Loucy (cell line): ENCODE measurements at regions not wholly inside any gene's neighbourhood (a gene's known extent, or its start where the extent isn't known, plus 50 kb on each side); places are given as distances from the start of the nearest gene placed in this dataset.

Experiments used
- H2AFZ ChIP-seq: fragments of 200-600 bp; sonication (generic); 2 replicates; pipeline ENCODE4 v1.6.0; 2016; ENCODE audit warnings: antibody characterized with exemption, mild to moderate bottlenecking, low read length, moderate library complexity
- H3F3A ChIP-seq: fragments of 200-600 bp; 2 replicates; pipeline ENCODE4 v1.6.0; 2016; ENCODE audit warnings: antibody characterized with exemption, low read depth, mild to moderate bottlenecking
- H3K27me3 ChIP-seq: fragments of 200-600 bp; sonication (generic); 2 replicates; pipeline ENCODE4 v1.6.1; 2014; ENCODE audit warnings: low read length, mild to moderate bottlenecking; ENCODE audit not compliant: insufficient read depth, poor library complexity, severe bottlenecking
- H3K36me3 ChIP-seq: fragments of 200-600 bp; sonication (generic); 2 replicates; pipeline ENCODE4 v1.6.1; 2016; ENCODE audit warnings: low read length; ENCODE audit not compliant: insufficient read depth
- H3K4me1 ChIP-seq: fragments of 200-600 bp; sonication (generic); 2 replicates; pipeline ENCODE4 v1.5.1; 2014; ENCODE audit warnings: low read length, mild to moderate bottlenecking; ENCODE audit not compliant: insufficient read depth, poor library complexity, severe bottlenecking
- H3K4me2 ChIP-seq: fragments of 200-600 bp; sonication (generic); 2 replicates; pipeline ENCODE4 v1.6.0; 2014; ENCODE audit warnings: antibody characterized with exemption, low read length, low read depth, mild to moderate bottlenecking; ENCODE audit not compliant: poor library complexity, severe bottlenecking
- H3K4me3 ChIP-seq: fragments of 200-600 bp; sonication (generic); 2 replicates; pipeline ENCODE4 v1.5.1; 2014; ENCODE audit warnings: low read length, mild to moderate bottlenecking, mixed read lengths; ENCODE audit not compliant: poor library complexity, severe bottlenecking
- H3K79me2 ChIP-seq: fragments of 200-600 bp; sonication (generic); 2 replicates; pipeline ENCODE4 v1.6.1; 2014; ENCODE audit warnings: low read length; ENCODE audit not compliant: insufficient read depth
- H3K9ac ChIP-seq: fragments of 200-600 bp; sonication (generic); 2 replicates; pipeline ENCODE4 v1.6.0; 2014; ENCODE audit warnings: mild to moderate bottlenecking, low read depth, low read length, moderate library complexity; ENCODE audit not compliant: poor library complexity, severe bottlenecking
- H3K9me2 ChIP-seq: fragments of 200-600 bp; sonication (generic); replicated peaks from 2 replicates; pipeline ENCODE4 v1.6.1; 2016; ENCODE audit warnings: low read depth, low read length, mixed read lengths
- H3K9me3 ChIP-seq: fragments of 200-600 bp; sonication (generic); 2 replicates; pipeline ENCODE4 v1.6.1; 2014; ENCODE audit warnings: mild to moderate bottlenecking, antibody characterized with exemption, low read length, low read depth; ENCODE audit not compliant: insufficient read depth
- H4K20me1 ChIP-seq: fragments of 200-600 bp; sonication (generic); 2 replicates; pipeline ENCODE4 v1.6.0; 2014; ENCODE audit warnings: antibody characterized with exemption, low read length, mild to moderate bottlenecking; ENCODE audit not compliant: insufficient read depth, poor library complexity, severe bottlenecking
- EZH2phosphoT487 ChIP-seq: fragments of 200-600 bp; IDR thresholded peaks from 2 replicates; pipeline ENCODE4 v1.6.1; 2018; ENCODE audit warnings: antibody characterized with exemption, mild to moderate bottlenecking, moderate library complexity, borderline replicate concordance
- TF ChIP-seq, protein P1 (sequence below): fragments of 200-600 bp; sonication (generic); conservative IDR thresholded peaks from 2 replicates; pipeline ENCODE4 v1.5.1; 2014; ENCODE audit warnings: mild to moderate bottlenecking, antibody characterized with exemption, low read length

DNA sequence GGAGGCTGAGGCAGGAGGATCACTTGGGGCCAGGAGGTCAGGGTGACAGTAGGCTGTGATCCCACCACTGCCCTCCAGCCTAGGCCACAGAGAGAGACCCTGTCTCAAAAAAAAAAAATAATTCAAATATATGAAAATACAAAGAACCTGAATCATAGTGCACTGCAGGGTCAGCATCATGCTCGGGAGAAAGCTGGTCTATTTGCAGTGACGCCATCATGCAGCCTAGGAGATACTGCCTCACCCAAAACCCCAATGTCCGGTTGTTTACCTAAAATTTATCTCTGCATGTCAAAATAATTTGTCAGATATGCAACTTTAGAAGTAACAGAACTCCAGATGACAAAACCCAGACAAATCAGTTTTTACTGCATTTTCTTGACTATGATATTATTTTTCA lies 61.5 kb upstream of the ALKAL2 start:
- H3K27me3 ChIP-seq: no peaks in the 10 kb centered on the region
- H3K9me3 ChIP-seq: no peaks in the 10 kb centered on the region
- H2AFZ ChIP-seq: no peak overlapping the region
- no peaks in the 10 kb centered on the region for H3K79me2 ChIP-seq
- no peaks in the 10 kb centered on the region for H3K4me1 ChIP-seq
- no peaks in the 10 kb centered on the region for H4K20me1 ChIP-seq
- no peak overlapping the region for H3K9ac ChIP-seq
- no peaks in the 10 kb centered on the region for H3K36me3 ChIP-seq
- H3K4me3 ChIP-seq: no peak overlapping the region
- TF ChIP-seq, protein P1, sequence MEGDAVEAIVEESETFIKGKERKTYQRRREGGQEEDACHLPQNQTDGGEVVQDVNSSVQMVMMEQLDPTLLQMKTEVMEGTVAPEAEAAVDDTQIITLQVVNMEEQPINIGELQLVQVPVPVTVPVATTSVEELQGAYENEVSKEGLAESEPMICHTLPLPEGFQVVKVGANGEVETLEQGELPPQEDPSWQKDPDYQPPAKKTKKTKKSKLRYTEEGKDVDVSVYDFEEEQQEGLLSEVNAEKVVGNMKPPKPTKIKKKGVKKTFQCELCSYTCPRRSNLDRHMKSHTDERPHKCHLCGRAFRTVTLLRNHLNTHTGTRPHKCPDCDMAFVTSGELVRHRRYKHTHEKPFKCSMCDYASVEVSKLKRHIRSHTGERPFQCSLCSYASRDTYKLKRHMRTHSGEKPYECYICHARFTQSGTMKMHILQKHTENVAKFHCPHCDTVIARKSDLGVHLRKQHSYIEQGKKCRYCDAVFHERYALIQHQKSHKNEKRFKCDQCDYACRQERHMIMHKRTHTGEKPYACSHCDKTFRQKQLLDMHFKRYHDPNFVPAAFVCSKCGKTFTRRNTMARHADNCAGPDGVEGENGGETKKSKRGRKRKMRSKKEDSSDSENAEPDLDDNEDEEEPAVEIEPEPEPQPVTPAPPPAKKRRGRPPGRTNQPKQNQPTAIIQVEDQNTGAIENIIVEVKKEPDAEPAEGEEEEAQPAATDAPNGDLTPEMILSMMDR: no peak
- no peaks in the 10 kb centered on the region for H3F3A ChIP-seq
- H3K4me2 ChIP-seq: no peak overlapping the region
- H3K9me2 ChIP-seq: no peaks in the 10 kb centered on the region

- no peaks in the 10 kb centered on the region for H3K4me1 ChIP-seq
- H3F3A ChIP-seq: no peaks in the 10 kb centered on the region
- no peak for TF ChIP-seq EZH2phosphoT487
- TF ChIP-seq, protein P1: no peak
- no peaks in the 10 kb centered on the region for H4K20me1 ChIP-seq
- H2AFZ ChIP-seq: no peak overlapping the region
- no peaks in the 10 kb centered on the region for H3K79me2 ChIP-seq
- H3K27me3 ChIP-seq: no peaks in the 10 kb centered on the region
- H3K4me3 ChIP-seq: no peak overlapping the region
- no peaks in the 10 kb centered on the region for H3K9me3 ChIP-seq
- no peaks in the 10 kb centered on the region for H3K9me2 ChIP-seq
- H3K9ac ChIP-seq: no peak overlapping the region
- H3K36me3 ChIP-seq: no peaks in the 10 kb centered on the region
- H3K4me2 ChIP-seq: no peak overlapping the region
Measured at GRCh38 chr2:348361-348916, 60.5 kb upstream of the ALKAL2 start.

GRCh38 chr2:344811-345210 lies 56.9 kb upstream of the ALKAL2 start:
- Histone ChIP-seq H3K4me3 (no peak overlapping the region), H4K20me1 (no peaks in the 10 kb centered on the region), H3K4me1 (no peaks in the 10 kb centered on the region), H3K9ac (no peak overlapping the region), H3K27me3 (no peaks in the 10 kb centered on the region), H3F3A (no peaks in the 10 kb centered on the region), H3K36me3 (no peaks in the 10 kb centered on the region), H3K9me2 (no peaks in the 10 kb centered on the region), H2AFZ (no peak overlapping the region), H3K4me2 (no peak overlapping the region), H3K79me2 (no peaks in the 10 kb centered on the region), H3K9me3 (no peaks in the 10 kb centered on the region; the same call in 1 of the 2 replicates)
- no peak for TF ChIP-seq EZH2phosphoT487
- TF ChIP-seq, protein P1: no peak
